HG03175 (cell line): ENCODE measurements at regions not wholly inside any gene's neighbourhood (a gene's known extent, or its start where the extent isn't known, plus 50 kb on each side); places are given as distances from the start of the nearest gene placed in this dataset.

ENCODE experiments used
- ATAC-seq: cut with Tn5 transposase; IDR thresholded peaks from one replicate; pipeline ENCODE4 v1.9.1; 2021; ENCODE audit warnings: mild to moderate bottlenecking, moderate library complexity; ENCODE audit not compliant: unreplicated experiment

GRCh38 chr9:79353856-79354520, 217.8 kb upstream of the TLE4 start:
- ATAC-seq, result no peak

- ATAC-seq, result no peak
Observed at GRCh38 chr9:79357194-79357593, 214.6 kb upstream of the TLE4 start.

- ATAC-seq, result no peak
Observed at GRCh38 chr9:79357616-79358015, 214.1 kb upstream of the TLE4 start.

GRCh38 chr9:79360387-79361347, 211.1 kb upstream of the TLE4 start:
- ATAC-seq, result no peak

- no peak for ATAC-seq
Observed at GRCh38 chr9:79362100-79363081, 209.4 kb upstream of the TLE4 start.

GRCh38 chr9:79369676-79370075, 202.1 kb upstream of the TLE4 start:
- no peak for ATAC-seq

- no peak for ATAC-seq
Observed at GRCh38 chr9:79371301-79371700, 200.5 kb upstream of the TLE4 start.

- ATAC-seq, result no peak
Observed at GRCh38 chr9:79371948-79372555, 199.7 kb upstream of the TLE4 start.

GRCh38 chr9:79377339-79377855, 194.4 kb upstream of the TLE4 start:
- ATAC-seq, result no peak

GRCh38 chr9:79378107-79378506, 193.7 kb upstream of the TLE4 start:
- no peak for ATAC-seq

- no peak for ATAC-seq
Observed at GRCh38 chr9:79382044-79382443, 189.7 kb upstream of the TLE4 start.

- ATAC-seq, result no peak
Observed at GRCh38 chr9:79382458-79382857, 189.3 kb upstream of the TLE4 start.

- ATAC-seq, result no peak
Observed at GRCh38 chr9:79383096-79383495, 188.7 kb upstream of the TLE4 start.

- no peak for ATAC-seq
Observed at GRCh38 chr9:79384091-79384490, 187.7 kb upstream of the TLE4 start.

- ATAC-seq, result no peak
Observed at GRCh38 chr9:79384501-79384900, 187.3 kb upstream of the TLE4 start.

- ATAC-seq, result no peak
Observed at GRCh38 chr9:79387101-79387835, 184.5 kb upstream of the TLE4 start.

GRCh38 chr9:79390077-79390698, 181.6 kb upstream of the TLE4 start:
- ATAC-seq, result no peak

GRCh38 chr9:79390781-79391770, 180.7 kb upstream of the TLE4 start:
- ATAC-seq, result no peak
